WTC11 (cell line): ENCODE measurements at regions not wholly inside any gene's neighbourhood (a gene's known extent, or its start where the extent isn't known, plus 50 kb on each side); places are given as distances from the start of the nearest gene placed in this dataset.

ENCODE experiments used
- CREM ChIP-seq: sonication (generic); formaldehyde crosslinking; IDR thresholded peaks from 2 replicates; pipeline ENCODE4 v1.8.1; 2022; ENCODE audit warnings: mild to moderate bottlenecking, missing genetic modification reagents, moderate library complexity
- ESRRA ChIP-seq: sonication (generic); formaldehyde crosslinking; IDR thresholded peaks from 2 replicates; pipeline ENCODE4 v1.8.1; 2022; ENCODE audit warnings: mild to moderate bottlenecking, missing genetic modification reagents, borderline replicate concordance
- IRF2 ChIP-seq: sonication (generic); formaldehyde crosslinking; IDR thresholded peaks from 2 replicates; pipeline ENCODE4 v1.8.0; 2022; ENCODE audit warnings: low read depth, missing genetic modification reagents, borderline replicate concordance
- JUN ChIP-seq: sonication (generic); formaldehyde crosslinking; IDR thresholded peaks from 2 replicates; pipeline ENCODE4 v1.8.0; 2023; ENCODE audit warnings: mild to moderate bottlenecking, missing genetic modification reagents
- NFE2L1 ChIP-seq: sonication (generic); formaldehyde crosslinking; IDR thresholded peaks from 2 replicates; pipeline ENCODE4 v1.8.1; 2023; ENCODE audit warnings: missing genetic modification reagents
- OVOL2 ChIP-seq: fragments of 250-450 bp; sonication (Bioruptor Pico); IDR thresholded peaks from 2 replicates; pipeline ENCODE4 v1.9.0; 2021; ENCODE audit warnings: mild to moderate bottlenecking, borderline replicate concordance
- TEAD4 ChIP-seq: sonication (generic); formaldehyde crosslinking; IDR thresholded peaks from 2 replicates; pipeline ENCODE4 v1.8.0; 2022; ENCODE audit warnings: mild to moderate bottlenecking, missing genetic modification reagents
- USF2 ChIP-seq: sonication (generic); formaldehyde crosslinking; IDR thresholded peaks from 2 replicates; pipeline ENCODE4 v1.8.1; 2023; ENCODE audit warnings: mild to moderate bottlenecking, missing genetic modification reagents, moderate library complexity
- ZNF317 ChIP-seq: sonication (generic); formaldehyde crosslinking; IDR thresholded peaks from 2 replicates; pipeline ENCODE4 v1.8.1; 2023; ENCODE audit warnings: low read depth, mild to moderate bottlenecking, moderate library complexity, missing genetic modification reagents, borderline replicate concordance
- ZNF671 ChIP-seq: fragments of 250-450 bp; sonication (Bioruptor Pico); IDR thresholded peaks from 2 replicates; pipeline ENCODE4 v1.8.0; 2021; ENCODE audit warnings: mild to moderate bottlenecking
- TF ChIP-seq, protein P1 (sequence below): fragments of 200-600 bp; IDR thresholded peaks from 2 replicates; pipeline ENCODE4 v1.8.0; 2022; ENCODE audit warnings: antibody characterized with exemption
- TF ChIP-seq, protein P2 (sequence below): sonication (generic); formaldehyde crosslinking; IDR thresholded peaks from 2 replicates; pipeline ENCODE4 v1.8.0; 2022; ENCODE audit warnings: mild to moderate bottlenecking, missing genetic modification reagents
- TF ChIP-seq, protein P3 (sequence below): sonication (generic); formaldehyde crosslinking; IDR thresholded peaks from 2 replicates; pipeline ENCODE4 v1.8.1; 2023; ENCODE audit warnings: mild to moderate bottlenecking, missing genetic modification reagents

DNA sequence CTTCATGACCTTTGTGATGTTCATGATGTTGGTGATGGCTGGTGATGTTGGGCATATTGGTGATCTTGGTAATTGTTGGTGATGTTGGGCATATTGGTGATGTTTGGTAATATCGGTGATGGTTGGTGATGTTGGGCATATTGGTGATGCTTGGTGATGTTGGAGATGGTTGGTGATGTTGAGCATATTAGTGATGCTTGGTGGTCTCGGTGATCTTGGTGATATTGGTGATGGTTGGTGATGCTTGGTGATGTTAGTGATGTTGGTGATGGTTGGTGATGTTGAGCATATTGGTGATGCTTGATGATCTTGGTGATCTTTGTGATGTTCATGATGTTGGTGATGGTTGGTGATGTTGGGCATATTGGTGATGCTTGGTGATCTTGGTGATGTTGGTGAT lies 73.8 kb downstream of the IRX2 start:
- TF ChIP-seq, protein P1, sequence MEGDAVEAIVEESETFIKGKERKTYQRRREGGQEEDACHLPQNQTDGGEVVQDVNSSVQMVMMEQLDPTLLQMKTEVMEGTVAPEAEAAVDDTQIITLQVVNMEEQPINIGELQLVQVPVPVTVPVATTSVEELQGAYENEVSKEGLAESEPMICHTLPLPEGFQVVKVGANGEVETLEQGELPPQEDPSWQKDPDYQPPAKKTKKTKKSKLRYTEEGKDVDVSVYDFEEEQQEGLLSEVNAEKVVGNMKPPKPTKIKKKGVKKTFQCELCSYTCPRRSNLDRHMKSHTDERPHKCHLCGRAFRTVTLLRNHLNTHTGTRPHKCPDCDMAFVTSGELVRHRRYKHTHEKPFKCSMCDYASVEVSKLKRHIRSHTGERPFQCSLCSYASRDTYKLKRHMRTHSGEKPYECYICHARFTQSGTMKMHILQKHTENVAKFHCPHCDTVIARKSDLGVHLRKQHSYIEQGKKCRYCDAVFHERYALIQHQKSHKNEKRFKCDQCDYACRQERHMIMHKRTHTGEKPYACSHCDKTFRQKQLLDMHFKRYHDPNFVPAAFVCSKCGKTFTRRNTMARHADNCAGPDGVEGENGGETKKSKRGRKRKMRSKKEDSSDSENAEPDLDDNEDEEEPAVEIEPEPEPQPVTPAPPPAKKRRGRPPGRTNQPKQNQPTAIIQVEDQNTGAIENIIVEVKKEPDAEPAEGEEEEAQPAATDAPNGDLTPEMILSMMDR: no peak
- no peak for TF ChIP-seq ZNF317 (CRISPR knock-in tag)
- no peak for TF ChIP-seq CREM
- TF ChIP-seq, protein P2, sequence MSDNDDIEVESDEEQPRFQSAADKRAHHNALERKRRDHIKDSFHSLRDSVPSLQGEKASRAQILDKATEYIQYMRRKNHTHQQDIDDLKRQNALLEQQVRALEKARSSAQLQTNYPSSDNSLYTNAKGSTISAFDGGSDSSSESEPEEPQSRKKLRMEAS (CRISPR knock-in tag): no peak
- no peak for TF ChIP-seq IRF2 (CRISPR knock-in tag)
- no peak for TF ChIP-seq USF2 (CRISPR knock-in tag)
- TF ChIP-seq, protein P3, sequence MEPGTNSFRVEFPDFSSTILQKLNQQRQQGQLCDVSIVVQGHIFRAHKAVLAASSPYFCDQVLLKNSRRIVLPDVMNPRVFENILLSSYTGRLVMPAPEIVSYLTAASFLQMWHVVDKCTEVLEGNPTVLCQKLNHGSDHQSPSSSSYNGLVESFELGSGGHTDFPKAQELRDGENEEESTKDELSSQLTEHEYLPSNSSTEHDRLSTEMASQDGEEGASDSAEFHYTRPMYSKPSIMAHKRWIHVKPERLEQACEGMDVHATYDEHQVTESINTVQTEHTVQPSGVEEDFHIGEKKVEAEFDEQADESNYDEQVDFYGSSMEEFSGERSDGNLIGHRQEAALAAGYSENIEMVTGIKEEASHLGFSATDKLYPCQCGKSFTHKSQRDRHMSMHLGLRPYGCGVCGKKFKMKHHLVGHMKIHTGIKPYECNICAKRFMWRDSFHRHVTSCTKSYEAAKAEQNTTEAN (CRISPR knock-in tag): no peak
- no peak for TF ChIP-seq OVOL2
- no peak for TF ChIP-seq JUN (CRISPR knock-in tag)
- TF ChIP-seq TEAD4: no peak
- TF ChIP-seq NFE2L1 (CRISPR knock-in tag): no peak
- no peak for TF ChIP-seq ZNF671 (CRISPR knock-in tag)
- no peak for TF ChIP-seq ESRRA (CRISPR knock-in tag)
